Ovary (tissue), 3 donors: ENCODE measurements at regions not wholly inside any gene's neighbourhood (a gene's known extent, or its start where the extent isn't known, plus 50 kb on each side); places are given as distances from the start of the nearest gene placed in this dataset.

Experiments
- POLR2A ChIP-seq: fragments of 450-650 bp; IDR thresholded peaks from one replicate; pipeline ENCODE4 v1.6.1; 2017; ENCODE audit warnings: antibody characterized with exemption, mild to moderate bottlenecking, moderate library complexity
- TF ChIP-seq, protein P1 (sequence below), 3 donors: fragments of 450-650 bp in 2 of 3; fragments of 200-600 bp in 1 of 3; IDR thresholded peaks; one replicate each; pipeline versions ENCODE4 v1.5.1 to v1.8.0; 2016 to 2022; ENCODE audit warnings: antibody characterized with exemption in 3 of 3, mild to moderate bottlenecking in 1 of 3
- donor health status: DM: no; HTN: no; CAD: no.

DNA sequence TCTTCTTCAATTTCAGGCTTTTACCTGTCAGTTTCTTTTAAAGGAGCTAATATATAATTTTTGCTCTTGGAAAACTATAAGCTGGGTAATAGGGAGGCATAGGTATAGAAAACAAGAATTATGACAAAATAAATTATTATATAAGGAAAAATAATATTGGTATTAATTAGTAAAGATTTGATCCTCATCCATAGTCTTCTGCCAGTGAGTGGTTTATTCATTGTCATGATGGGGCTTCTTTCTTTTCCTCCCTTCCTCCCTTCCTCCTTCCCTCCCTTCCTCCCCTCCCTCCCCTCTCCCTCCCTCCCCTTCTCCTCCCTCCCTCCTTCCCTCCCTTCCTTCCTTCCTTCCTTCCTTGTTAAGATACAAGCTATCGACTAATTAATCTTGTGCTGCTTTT, 698.6 kb downstream of the SORCS3 start:
- TF ChIP-seq, protein P1, sequence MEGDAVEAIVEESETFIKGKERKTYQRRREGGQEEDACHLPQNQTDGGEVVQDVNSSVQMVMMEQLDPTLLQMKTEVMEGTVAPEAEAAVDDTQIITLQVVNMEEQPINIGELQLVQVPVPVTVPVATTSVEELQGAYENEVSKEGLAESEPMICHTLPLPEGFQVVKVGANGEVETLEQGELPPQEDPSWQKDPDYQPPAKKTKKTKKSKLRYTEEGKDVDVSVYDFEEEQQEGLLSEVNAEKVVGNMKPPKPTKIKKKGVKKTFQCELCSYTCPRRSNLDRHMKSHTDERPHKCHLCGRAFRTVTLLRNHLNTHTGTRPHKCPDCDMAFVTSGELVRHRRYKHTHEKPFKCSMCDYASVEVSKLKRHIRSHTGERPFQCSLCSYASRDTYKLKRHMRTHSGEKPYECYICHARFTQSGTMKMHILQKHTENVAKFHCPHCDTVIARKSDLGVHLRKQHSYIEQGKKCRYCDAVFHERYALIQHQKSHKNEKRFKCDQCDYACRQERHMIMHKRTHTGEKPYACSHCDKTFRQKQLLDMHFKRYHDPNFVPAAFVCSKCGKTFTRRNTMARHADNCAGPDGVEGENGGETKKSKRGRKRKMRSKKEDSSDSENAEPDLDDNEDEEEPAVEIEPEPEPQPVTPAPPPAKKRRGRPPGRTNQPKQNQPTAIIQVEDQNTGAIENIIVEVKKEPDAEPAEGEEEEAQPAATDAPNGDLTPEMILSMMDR (IDR thresholded peaks at IDR 0.05): no peak
- no peak for TF ChIP-seq POLR2A
